ENCODE measurements at regions not wholly inside any gene's neighbourhood (a gene's known extent, or its start where the extent isn't known, plus 50 kb on each side); places are given as distances from the start of the nearest gene placed in this dataset.

DNA sequence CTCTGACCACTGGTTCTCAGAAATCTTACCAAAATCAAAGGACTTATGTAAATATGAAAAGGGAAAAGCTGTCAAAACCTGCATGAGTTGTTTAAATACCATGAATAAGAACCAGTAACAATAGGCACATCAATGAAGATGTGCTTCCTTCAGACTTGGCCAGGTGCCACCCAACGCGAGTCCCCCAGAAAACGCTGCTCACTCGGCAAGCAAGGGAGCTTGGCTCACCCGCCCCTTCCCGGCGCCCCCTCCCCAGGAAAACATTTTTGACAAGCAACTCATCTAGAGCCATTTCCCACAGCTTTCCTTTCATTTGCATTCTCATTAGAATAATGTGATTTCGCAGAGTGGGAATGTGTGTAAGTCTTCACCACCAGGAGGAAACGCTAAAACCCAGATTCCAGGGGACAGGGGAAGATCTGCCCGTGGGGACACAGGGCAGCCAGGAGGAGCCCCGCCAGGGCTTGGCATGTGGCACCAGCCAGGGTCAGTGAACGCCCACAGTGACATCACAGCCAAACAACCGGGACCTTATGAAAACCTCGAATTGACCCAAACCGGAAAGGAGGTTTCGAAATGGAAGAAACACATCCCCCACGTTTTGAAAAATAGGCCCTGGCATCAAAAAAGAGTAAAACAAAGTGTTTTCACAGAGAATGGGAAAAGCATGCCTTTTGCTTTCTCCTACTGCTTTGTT lies 366.2 kb upstream of the TSHZ3 start:
- DNase-seq (ENCODE audit: low read depth, low spot score), result no peak
- no peak for TF ChIP-seq CTCF (IDR thresholded peaks at IDR 0.05; ENCODE audit: insufficient read depth, low read length, missing control alignments)
- CTCF ChIA-PET, result no interaction called here
- POLR2A ChIA-PET, result no interaction called here
- no peak overlapping the region for H3K4me3 ChIP-seq (ENCODE audit: low read depth, low read length)

DNA sequence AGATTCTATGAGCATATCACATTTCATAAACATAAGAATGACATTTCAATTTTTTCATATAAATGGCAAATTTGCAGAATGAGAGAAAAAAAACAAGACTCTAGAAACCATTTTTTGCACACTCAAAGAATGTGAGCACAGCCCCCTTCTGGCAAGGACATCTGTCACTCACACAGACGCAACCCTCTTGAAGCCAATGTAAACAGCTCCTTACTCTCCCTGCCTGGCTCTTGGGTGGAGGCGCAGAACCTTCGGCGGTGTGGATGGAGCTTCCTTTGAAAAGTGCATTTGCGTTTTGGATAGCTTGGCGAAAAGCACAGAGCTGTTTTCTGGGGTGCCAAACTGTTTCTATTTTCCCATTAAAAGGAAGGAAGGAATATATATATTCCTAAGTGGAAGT lies 367.6 kb upstream of the TSHZ3 start:
- DNase-seq (ENCODE audit: low read depth, low spot score), result no peak
- CTCF ChIA-PET, result no interaction called here
- no peak overlapping the region for H3K4me3 ChIP-seq (ENCODE audit: low read depth, low read length)
- POLR2A ChIA-PET, result no interaction called here
- no peak for TF ChIP-seq CTCF (IDR thresholded peaks at IDR 0.05; ENCODE audit: insufficient read depth, low read length, missing control alignments)

- DNase-seq (ENCODE audit: low read depth, low spot score), result no peak
- no peak for TF ChIP-seq CTCF (IDR thresholded peaks at IDR 0.05; ENCODE audit: insufficient read depth, low read length, missing control alignments)
- ChIA-PET CTCF (no interaction called here), POLR2A (no interaction called here)
- H3K4me3 ChIP-seq (ENCODE audit: low read depth, low read length), result no peak overlapping the region
Measured at GRCh38 chr19:31717269-31717923, 368.2 kb upstream of the TSHZ3 start.

GRCh38 chr19:31718032-31718431 lies 368.8 kb upstream of the TSHZ3 start:
- no peak overlapping the region for H3K4me3 ChIP-seq (ENCODE audit: low read depth, low read length)
- TF ChIP-seq CTCF (IDR thresholded peaks at IDR 0.05; ENCODE audit: insufficient read depth, low read length, missing control alignments), result no peak
- DNase-seq (ENCODE audit: low read depth, low spot score), result no peak
- ChIA-PET CTCF (no interaction called here), POLR2A (no interaction called here)

GRCh38 chr19:31718898-31719297 lies 369.7 kb upstream of the TSHZ3 start:
- POLR2A ChIA-PET, result no interaction called here
- no peak for TF ChIP-seq CTCF (IDR thresholded peaks at IDR 0.05; ENCODE audit: insufficient read depth, low read length, missing control alignments)
- H3K4me3 ChIP-seq (ENCODE audit: low read depth, low read length), result no peak overlapping the region
- DNase-seq (ENCODE audit: low read depth, low spot score), result no peak
- CTCF ChIA-PET, result no interaction called here

DNA sequence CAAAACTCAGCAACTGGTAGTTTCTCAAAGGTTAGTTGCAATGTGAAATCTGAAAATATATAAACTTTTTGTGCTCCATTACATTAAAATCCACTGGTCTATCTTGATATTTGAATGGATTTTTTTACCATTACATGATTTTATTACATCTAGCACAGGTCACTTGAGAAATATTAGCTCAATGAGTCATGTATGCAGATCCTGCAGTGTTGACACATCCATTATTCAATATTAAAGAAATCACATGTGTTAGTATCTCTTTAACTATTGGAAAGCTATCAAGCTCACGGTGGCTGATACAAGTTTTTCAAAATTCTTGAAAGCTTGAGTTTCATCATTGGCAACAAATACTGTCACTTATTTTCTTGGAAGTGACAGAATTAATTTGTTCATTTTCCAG lies 373.9 kb upstream of the TSHZ3 start:
- DNase-seq (ENCODE audit: low read depth, low spot score), result no peak
- ChIA-PET POLR2A (no interaction called here), CTCF (no interaction called here)
- H3K4me3 ChIP-seq (ENCODE audit: low read depth, low read length), result no peak overlapping the region
- TF ChIP-seq CTCF (IDR thresholded peaks at IDR 0.05; ENCODE audit: insufficient read depth, low read length, missing control alignments), result no peak

All from AG04449 (cell line).